HEK293T (cell line): ENCODE measurements at regions not wholly inside any gene's neighbourhood (a gene's known extent, or its start where the extent isn't known, plus 50 kb on each side); places are given as distances from the start of the nearest gene placed in this dataset.

Experiments
- NFRKB ChIP-seq: fragments of 450-650 bp; IDR thresholded peaks from 2 replicates; pipeline ENCODE4 v1.6.1; 2016; ENCODE audit warnings: mild to moderate bottlenecking, moderate library complexity
- PKNOX1 ChIP-seq: fragments of 450-650 bp; IDR thresholded peaks from 2 replicates; pipeline ENCODE4 v1.6.1; 2016
- SUZ12 ChIP-seq: fragments of 450-650 bp; IDR thresholded peaks from 2 replicates; pipeline ENCODE4 v1.6.1; 2016; ENCODE audit warnings: mild to moderate bottlenecking
- TARDBP ChIP-seq: fragments of 450-650 bp; IDR thresholded peaks from 2 replicates; pipeline ENCODE4 v1.6.1; 2016

GRCh38 chr6:113632220-113632864 is 224.8 kb upstream of the MARCKS start:
- TF ChIP-seq NFRKB (no peak), PKNOX1 (peak; percentile 60), SUZ12 (no peak), TARDBP (no peak)
